OCI-LY3 (cell line): ENCODE measurements at regions not wholly inside any gene's neighbourhood (a gene's known extent, or its start where the extent isn't known, plus 50 kb on each side); places are given as distances from the start of the nearest gene placed in this dataset.

Experiments
- EZH2phosphoT487 ChIP-seq: fragments of 200-600 bp; shearing (Covaris generic); IDR thresholded peaks from 2 replicates; pipeline ENCODE4 v1.6.1; 2018; ENCODE audit warnings: antibody characterized with exemption, mixed run types, low read depth
- TF ChIP-seq, protein P1 (sequence below): fragments of 200-600, 300-600 bp; sonication (generic); IDR thresholded peaks from 2 replicates; pipeline ENCODE4 v1.5.1; 2014; ENCODE audit warnings: antibody characterized with exemption, low read length, low read depth

DNA sequence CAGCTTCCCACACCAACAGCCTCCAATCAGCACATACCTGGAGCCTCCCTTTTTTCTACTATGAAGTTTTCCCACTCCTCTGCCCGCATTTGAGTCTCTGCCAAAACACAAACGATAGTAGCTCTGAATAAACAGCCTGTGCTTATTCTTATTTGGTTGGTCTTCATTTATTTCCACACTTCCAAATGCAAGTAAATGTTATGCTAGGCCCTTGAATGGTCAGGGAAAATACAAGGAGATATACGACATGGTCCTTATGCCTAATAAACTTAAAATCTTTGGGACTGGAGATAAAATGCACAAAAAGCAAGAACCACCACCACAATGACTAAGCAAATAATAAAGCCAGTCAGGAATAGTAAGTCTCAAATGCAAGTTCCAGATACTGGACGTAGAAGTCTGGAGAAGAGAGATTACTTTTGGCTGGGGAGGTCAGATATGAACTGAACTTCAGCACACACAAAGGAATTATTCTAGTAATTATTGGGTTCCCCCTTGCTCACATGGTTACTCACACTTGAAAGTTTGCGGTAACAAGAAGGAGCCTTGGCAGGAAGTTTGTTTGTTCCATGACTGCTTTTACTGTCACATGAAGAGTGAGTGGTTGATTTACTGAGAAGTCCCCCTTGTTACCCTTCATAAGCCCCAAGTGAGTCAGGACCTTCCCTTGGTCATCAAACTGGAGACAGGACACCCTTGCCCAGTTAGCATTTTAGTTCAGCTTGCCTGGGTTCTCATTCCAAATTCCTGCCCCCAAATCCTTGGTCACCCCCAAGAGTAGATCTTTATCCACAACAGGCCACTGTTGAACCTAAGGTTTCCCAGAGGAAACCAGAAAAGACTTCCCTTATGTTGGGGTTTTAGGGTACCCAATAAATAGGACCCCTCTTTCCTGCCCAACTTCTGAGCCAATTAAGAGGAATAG is 511.2 kb upstream of the JARID2 start:
- TF ChIP-seq, protein P1, sequence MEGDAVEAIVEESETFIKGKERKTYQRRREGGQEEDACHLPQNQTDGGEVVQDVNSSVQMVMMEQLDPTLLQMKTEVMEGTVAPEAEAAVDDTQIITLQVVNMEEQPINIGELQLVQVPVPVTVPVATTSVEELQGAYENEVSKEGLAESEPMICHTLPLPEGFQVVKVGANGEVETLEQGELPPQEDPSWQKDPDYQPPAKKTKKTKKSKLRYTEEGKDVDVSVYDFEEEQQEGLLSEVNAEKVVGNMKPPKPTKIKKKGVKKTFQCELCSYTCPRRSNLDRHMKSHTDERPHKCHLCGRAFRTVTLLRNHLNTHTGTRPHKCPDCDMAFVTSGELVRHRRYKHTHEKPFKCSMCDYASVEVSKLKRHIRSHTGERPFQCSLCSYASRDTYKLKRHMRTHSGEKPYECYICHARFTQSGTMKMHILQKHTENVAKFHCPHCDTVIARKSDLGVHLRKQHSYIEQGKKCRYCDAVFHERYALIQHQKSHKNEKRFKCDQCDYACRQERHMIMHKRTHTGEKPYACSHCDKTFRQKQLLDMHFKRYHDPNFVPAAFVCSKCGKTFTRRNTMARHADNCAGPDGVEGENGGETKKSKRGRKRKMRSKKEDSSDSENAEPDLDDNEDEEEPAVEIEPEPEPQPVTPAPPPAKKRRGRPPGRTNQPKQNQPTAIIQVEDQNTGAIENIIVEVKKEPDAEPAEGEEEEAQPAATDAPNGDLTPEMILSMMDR = no peak
- TF ChIP-seq EZH2phosphoT487 = no peak
